ENCODE measurements at regions not wholly inside any gene's neighbourhood (a gene's known extent, or its start where the extent isn't known, plus 50 kb on each side); places are given as distances from the start of the nearest gene placed in this dataset.

GRCh38 chr12:115208098-115208497, 524.1 kb upstream of the TBX3 start:
- TF ChIP-seq MAX (IDR thresholded peaks at IDR 0.05) (no peak), TAF1 (IDR thresholded peaks at IDR 0.05; ENCODE audit: low read depth) (no peak), EGR1 (IDR thresholded peaks at IDR 0.05) (no peak), FOXM1 (IDR thresholded peaks at IDR 0.05; ENCODE audit: borderline replicate concordance, low read depth) (no peak), CEBPB (IDR thresholded peaks at IDR 0.05) (no peak), USF1 (IDR thresholded peaks at IDR 0.05) (no peak), REST (IDR thresholded peaks at IDR 0.05; ENCODE audit: low read depth) (no peak), YY1 (IDR thresholded peaks at IDR 0.05; ENCODE audit: low read depth) (no peak), CREB1 (IDR thresholded peaks at IDR 0.05; ENCODE audit: low read depth) (no peak), RAD21 (IDR thresholded peaks at IDR 0.05; ENCODE audit: low read depth) (no peak), TCF12 (IDR thresholded peaks at IDR 0.05; ENCODE audit: low read depth) (no peak)
